Parathyroid adenoma (tissue), 2 donors: ENCODE measurements at regions not wholly inside any gene's neighbourhood (a gene's known extent, or its start where the extent isn't known, plus 50 kb on each side); places are given as distances from the start of the nearest gene placed in this dataset.

Experiments
- H2AFZ ChIP-seq: fragments of 300-600 bp; sonication (generic); one replicate; pipeline ENCODE4 v1.7.0; 2017; ENCODE audit warnings: antibody characterized with exemption, mild to moderate bottlenecking
- H3K27ac ChIP-seq: fragments of 300-600 bp; sonication (generic); one replicate; pipeline ENCODE4 v1.7.0; 2017
- H3K27me3 ChIP-seq: fragments of 300-600 bp; sonication (generic); one replicate; pipeline ENCODE4 v1.7.0; 2017; ENCODE audit warnings: low read length; ENCODE audit not compliant: control insufficient read depth, insufficient read depth
- H3K36me3 ChIP-seq: fragments of 300-600 bp; sonication (generic); one replicate; pipeline ENCODE4 v1.7.0; 2017; ENCODE audit warnings: low read length; ENCODE audit not compliant: control insufficient read depth, insufficient read depth
- H3K4me1 ChIP-seq: fragments of 300-600 bp; sonication (generic); one replicate; pipeline ENCODE4 v1.7.0; 2017; ENCODE audit warnings: control low read depth
- H3K4me2 ChIP-seq: fragments of 300-600 bp; sonication (generic); one replicate; pipeline ENCODE4 v1.7.0; 2017; ENCODE audit warnings: low read length
- H3K4me3 ChIP-seq: fragments of 300-600 bp; sonication (generic); one replicate; pipeline ENCODE4 v1.7.0; 2017; ENCODE audit warnings: low read depth, low read length
- H3K79me2 ChIP-seq: fragments of 300-600 bp; sonication (generic); one replicate; pipeline ENCODE4 v1.7.0; 2017; ENCODE audit warnings: control low read depth
- H3K9ac ChIP-seq: fragments of 300-600 bp; sonication (generic); one replicate; pipeline ENCODE4 v1.7.0; 2017; ENCODE audit warnings: mild to moderate bottlenecking
- H3K9me3 ChIP-seq: fragments of 300-600 bp; sonication (generic); one replicate; pipeline ENCODE4 v1.7.0; 2017; ENCODE audit warnings: low read length; ENCODE audit not compliant: control insufficient read depth
- CTCF ChIP-seq: fragments of 300-600 bp; sonication (generic); IDR thresholded peaks from one replicate; pipeline ENCODE4 v1.7.0; 2017; ENCODE audit warnings: antibody characterized with exemption, mild to moderate bottlenecking
- donor health status: primary hyperparathyroidism.

GRCh38 chr3:59189526-59189925 is 139.7 kb upstream of the CFAP20DC start:
- Histone ChIP-seq H3K4me3 (no peak overlapping the region), H3K9me3 (no peaks in the 10 kb centered on the region), H3K79me2 (no peaks in the 10 kb centered on the region), H3K27ac (no peak overlapping the region), H3K4me1 (no peaks in the 10 kb centered on the region), H3K36me3 (no peaks in the 10 kb centered on the region), H3K4me2 (no peak overlapping the region), H2AFZ (no peak overlapping the region), H3K9ac (no peak overlapping the region), H3K27me3 (no peaks in the 10 kb centered on the region)
- no peak for TF ChIP-seq CTCF

- no peaks in the 10 kb centered on the region for H3K79me2 ChIP-seq
- H3K4me1 ChIP-seq = no peaks in the 10 kb centered on the region
- H3K27ac ChIP-seq = no peak overlapping the region
- H2AFZ ChIP-seq = no peak overlapping the region
- H3K36me3 ChIP-seq = no peaks in the 10 kb centered on the region
- H3K9ac ChIP-seq = no peak overlapping the region
- no peak overlapping the region for H3K4me2 ChIP-seq
- no peaks in the 10 kb centered on the region for H3K27me3 ChIP-seq
- TF ChIP-seq CTCF = no peak
- no peaks in the 10 kb centered on the region for H3K9me3 ChIP-seq
- no peak overlapping the region for H3K4me3 ChIP-seq
Observed at GRCh38 chr3:59186725-59187124, 136.9 kb upstream of the CFAP20DC start.

GRCh38 chr3:59185591-59186369 is 136.0 kb upstream of the CFAP20DC start:
- Histone ChIP-seq H3K9ac (no peak overlapping the region), H3K27ac (no peak overlapping the region), H3K36me3 (no peaks in the 10 kb centered on the region), H3K9me3 (no peaks in the 10 kb centered on the region), H3K79me2 (no peaks in the 10 kb centered on the region), H3K4me2 (no peak overlapping the region), H3K4me3 (no peak overlapping the region), H3K4me1 (no peaks in the 10 kb centered on the region), H2AFZ (no peak overlapping the region), H3K27me3 (no peaks in the 10 kb centered on the region)
- TF ChIP-seq CTCF = no peak

- no peaks in the 10 kb centered on the region for H3K36me3 ChIP-seq
- TF ChIP-seq CTCF = no peak
- no peaks in the 10 kb centered on the region for H3K4me1 ChIP-seq
- no peak overlapping the region for H3K27ac ChIP-seq
- no peak overlapping the region for H3K4me2 ChIP-seq
- H3K27me3 ChIP-seq = no peaks in the 10 kb centered on the region
- no peak overlapping the region for H2AFZ ChIP-seq
- no peaks in the 10 kb centered on the region for H3K79me2 ChIP-seq
- H3K4me3 ChIP-seq = no peak overlapping the region
- no peak overlapping the region for H3K9ac ChIP-seq
- H3K9me3 ChIP-seq = no peaks in the 10 kb centered on the region
Observed at GRCh38 chr3:59180006-59180405, 130.2 kb upstream of the CFAP20DC start.

GRCh38 chr3:59178698-59179097 is 128.9 kb upstream of the CFAP20DC start:
- Histone ChIP-seq H3K9ac (no peak overlapping the region), H3K4me1 (no peaks in the 10 kb centered on the region), H3K27me3 (no peaks in the 10 kb centered on the region), H3K4me2 (no peak overlapping the region), H3K9me3 (no peaks in the 10 kb centered on the region), H3K4me3 (no peak overlapping the region), H2AFZ (no peak overlapping the region), H3K27ac (no peak overlapping the region), H3K79me2 (no peaks in the 10 kb centered on the region), H3K36me3 (no peaks in the 10 kb centered on the region)
- no peak for TF ChIP-seq CTCF
